Sigmoid colon (tissue), 6 donors: ENCODE measurements at regions not wholly inside any gene's neighbourhood (a gene's known extent, or its start where the extent isn't known, plus 50 kb on each side); places are given as distances from the start of the nearest gene placed in this dataset.

ENCODE experiments used
- DNase-seq: peaks from one replicate; pipeline ENCODE4 v3.0.0-alpha.2; 2019
- H3K27ac ChIP-seq, 4 donors: fragments of 200-600 bp; sonication (generic); one replicate each; pipeline ENCODE4 v1.5.1; 2016 to 2019; ENCODE audit warnings: mild to moderate bottlenecking in 1 of 4
- H3K27me3 ChIP-seq, 3 donors: fragments of 200-600 bp; sonication (generic); one replicate each; pipeline ENCODE4 v1.5.1; 2019; ENCODE audit warnings: mild to moderate bottlenecking in 1 of 3
- H3K36me3 ChIP-seq, 4 donors: fragments of 200-600 bp; sonication (generic); one replicate each; pipeline ENCODE4 v1.5.1; 2016 to 2019
- H3K4me1 ChIP-seq, 4 donors: fragments of 200-600 bp; sonication (generic); one replicate each; pipeline ENCODE4 v1.5.1; 2017 to 2019
- H3K4me3 ChIP-seq, 4 donors: fragments of 200-600 bp; sonication (generic); one replicate each; pipeline ENCODE4 v1.5.1; 2017 to 2019; ENCODE audit warnings: mild to moderate bottlenecking in 2 of 4, moderate library complexity in 1 of 4
- H3K9me3 ChIP-seq, 4 donors: fragments of 200-600 bp in 3 of 4; sonication (generic) in 3 of 4; one replicate each; pipeline versions ENCODE4 v1.5.1 to v1.6.1; 2013 to 2019
- CTCF ChIP-seq, 4 experiments: fragments of 450-650 bp in 3 of 4; fragments of 200-600 bp in 1 of 4; IDR thresholded peaks; one replicate each; pipeline ENCODE4 v1.5.1; 2016 to 2019; ENCODE audit warnings: antibody characterized with exemption in 4 of 4, mild to moderate bottlenecking in 3 of 4, moderate library complexity in 2 of 4
- EP300 ChIP-seq, 4 donors: sonication (generic); formaldehyde crosslinking; IDR thresholded peaks; one replicate each; pipeline ENCODE4 v1.6.1; 2017; ENCODE audit warnings: antibody characterized with exemption in 4 of 4
- POLR2A ChIP-seq, 2 donors: fragments of 450-650 bp; IDR thresholded peaks; one replicate each; pipeline ENCODE4 v1.6.1; 2016; ENCODE audit warnings: antibody characterized with exemption in 2 of 2, mild to moderate bottlenecking in 2 of 2, moderate library complexity in 2 of 2
- POLR2AphosphoS5 ChIP-seq, 4 donors: sonication (generic); formaldehyde crosslinking; IDR thresholded peaks; one replicate each; pipeline ENCODE4 v1.6.1; 2017; ENCODE audit warnings: antibody characterized with exemption in 4 of 4
- WGBS, 2 donors: extraction: QIAGEN DNeasy Blood & Tissue Kit; methylation state at CpG; one replicate each; pipeline ENCODE4 v1.1.7; 2013; 5-methylcytosine and 5-hydroxymethylcytosine counted together
- intact Hi-C: fragments of 100-400 bp; cut with DNase I; formaldehyde crosslinking; loops from one replicate; pipeline ENCODE4 v1.15.1; 2023
- donor health status: healthy with polysubstance abuse.
- donor health status: healthy.

DNA sequence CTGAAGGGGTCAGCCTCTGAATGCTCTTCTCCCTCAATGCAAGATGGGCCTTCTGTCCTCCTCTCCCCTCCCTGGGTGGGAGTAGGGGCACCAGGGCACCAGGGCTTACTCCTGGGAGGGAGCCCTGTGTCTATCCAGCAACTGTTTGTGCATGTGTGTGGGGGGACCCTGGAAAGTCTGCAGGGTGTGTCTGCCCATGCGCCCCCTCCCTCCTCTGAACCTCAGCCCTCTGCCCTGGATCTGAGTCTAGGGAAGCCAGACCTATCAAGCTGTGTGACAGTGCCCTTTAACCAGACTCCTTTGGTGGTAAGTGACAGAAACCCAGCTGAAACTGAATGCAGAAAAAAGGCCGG lies 213.3 kb upstream of the ZNF536 start:
- H3K36me3 ChIP-seq, result no peaks in the 10 kb centered on the region
- DNase-seq, result no peak
- no peaks in the 10 kb centered on the region for H3K9me3 ChIP-seq
- no peak overlapping the region for H3K27ac ChIP-seq
- H3K27me3 ChIP-seq, result no peaks in the 10 kb centered on the region
- 93 to 94% methylated on average over 2 of the region's 2 CpGs for WGBS, 2 donors
- no peak overlapping the region for H3K4me3 ChIP-seq
- no peak for TF ChIP-seq POLR2AphosphoS5 (IDR thresholded peaks at IDR 0.05)
- no peak for TF ChIP-seq EP300 (IDR thresholded peaks at IDR 0.05)
- TF ChIP-seq CTCF (IDR thresholded peaks at IDR 0.05), result no peak
- TF ChIP-seq POLR2A (IDR thresholded peaks at IDR 0.05), result no peak
- intact Hi-C loops, result no loop called here
- H3K4me1 ChIP-seq, result no peaks in the 10 kb centered on the region

DNA sequence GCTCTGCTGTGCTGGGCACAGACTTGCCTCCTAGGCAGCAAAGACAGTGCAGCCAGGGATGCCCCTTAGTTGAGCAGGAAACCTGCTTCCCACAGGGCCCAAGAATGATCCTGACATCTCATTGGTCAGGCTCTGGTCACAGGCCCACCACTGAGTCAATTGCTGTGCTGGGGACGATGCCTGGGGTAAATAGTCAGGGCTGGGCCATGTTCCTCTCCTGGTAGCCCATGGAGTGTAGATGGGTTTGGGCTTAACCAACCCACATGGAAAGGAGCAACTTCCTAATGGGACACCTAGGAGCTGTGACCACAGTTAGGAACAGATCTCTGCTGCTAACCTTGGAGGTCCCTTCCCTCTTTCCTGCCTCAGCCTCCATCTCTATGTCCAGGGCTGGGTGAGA lies 212.5 kb upstream of the ZNF536 start:
- Histone ChIP-seq H3K36me3 (no peaks in the 10 kb centered on the region), H3K9me3 (no peaks in the 10 kb centered on the region), H3K4me3 (no peak overlapping the region), H3K27ac (no peak overlapping the region), H3K27me3 (no peaks in the 10 kb centered on the region), H3K4me1 (no peaks in the 10 kb centered on the region)
- intact Hi-C loops, result no loop called here
- 89 to 93% methylated on average over 1 of the region's 1 CpG for WGBS, 2 donors
- no peak for DNase-seq
- TF ChIP-seq POLR2AphosphoS5 (IDR thresholded peaks at IDR 0.05) (no peak), CTCF (IDR thresholded peaks at IDR 0.05) (no peak), EP300 (IDR thresholded peaks at IDR 0.05) (no peak), POLR2A (IDR thresholded peaks at IDR 0.05) (no peak)

- intact Hi-C loops, result no loop called here
- TF ChIP-seq POLR2AphosphoS5 (IDR thresholded peaks at IDR 0.05), result no peak
- no peak for TF ChIP-seq POLR2A (IDR thresholded peaks at IDR 0.05)
- TF ChIP-seq CTCF (IDR thresholded peaks at IDR 0.05), result no peak
- no peak for TF ChIP-seq EP300 (IDR thresholded peaks at IDR 0.05)
- WGBS, 2 donors, result 77 to 88% methylated on average over 9 of the region's 9 CpGs
Observed at GRCh38 chr19:30160426-30160825, 211.8 kb upstream of the ZNF536 start.

GRCh38 chr19:30161021-30161655 lies 211.0 kb upstream of the ZNF536 start:
- Histone ChIP-seq H3K27me3 (no peaks in the 10 kb centered on the region), H3K4me1 (no peaks in the 10 kb centered on the region), H3K36me3 (no peaks in the 10 kb centered on the region), H3K4me3 (no peak overlapping the region), H3K27ac (no peak overlapping the region), H3K9me3 (no peaks in the 10 kb centered on the region)
- 88 to 90% methylated on average over 7 of the region's 7 CpGs for WGBS, 2 donors
- TF ChIP-seq POLR2AphosphoS5 (IDR thresholded peaks at IDR 0.05), result no peak
- no peak for DNase-seq
- intact Hi-C loops, result no loop called here

More at GRCh38 chr19:30160426-30160825, 211.8 kb upstream of the ZNF536 start:
- no peaks in the 10 kb centered on the region for H3K9me3 ChIP-seq
- no peaks in the 10 kb centered on the region for H3K36me3 ChIP-seq
- no peaks in the 10 kb centered on the region for H3K27me3 ChIP-seq
- H3K27ac ChIP-seq, result no peak overlapping the region
- H3K4me1 ChIP-seq, result no peaks in the 10 kb centered on the region
- no peak for DNase-seq
- H3K4me3 ChIP-seq, result no peak overlapping the region

GRCh38 chr19:30161770-30162169 lies 210.4 kb upstream of the ZNF536 start:
- H3K27me3 ChIP-seq, result no peaks in the 10 kb centered on the region
- WGBS, 2 donors, result 86 to 87% methylated on average over 5 of the region's 5 CpGs
- no peak overlapping the region for H3K4me3 ChIP-seq
- H3K9me3 ChIP-seq, result no peaks in the 10 kb centered on the region
- no peaks in the 10 kb centered on the region for H3K4me1 ChIP-seq
- H3K36me3 ChIP-seq, result no peaks in the 10 kb centered on the region
- TF ChIP-seq POLR2A (IDR thresholded peaks at IDR 0.05) (no peak), EP300 (IDR thresholded peaks at IDR 0.05) (no peak), CTCF (IDR thresholded peaks at IDR 0.05) (no peak), POLR2AphosphoS5 (IDR thresholded peaks at IDR 0.05) (no peak)
- DNase-seq, result no peak
- H3K27ac ChIP-seq, result no peak overlapping the region
- intact Hi-C loops, result no loop called here
